Ascending aorta (tissue), 2 donors: ENCODE measurements at regions not wholly inside any gene's neighbourhood (a gene's known extent, or its start where the extent isn't known, plus 50 kb on each side); places are given as distances from the start of the nearest gene placed in this dataset.
"Not testable (repeated sequence)": the region's sequence is repeated elsewhere in the genome, so short reads cannot be mapped to it uniquely, and the experiment has no call there.

Experiments used
- DNase-seq, 2 donors: peaks; one replicate each; pipeline ENCODE4 v3.0.0-alpha.2; 2019; ENCODE audit warnings: low spot score in 2 of 2
- H3K27ac ChIP-seq, 2 donors: fragments of 200-600 bp; sonication (generic); one replicate each; pipeline ENCODE4 v1.5.1; 2016 to 2017; ENCODE audit warnings: mild to moderate bottlenecking in 1 of 2
- H3K27me3 ChIP-seq: fragments of 200-600 bp; sonication (generic); one replicate; pipeline ENCODE4 v1.5.1; 2017
- H3K36me3 ChIP-seq, 2 donors: fragments of 200-600 bp; sonication (generic); one replicate each; pipeline ENCODE4 v1.5.1; 2016
- H3K4me1 ChIP-seq, 2 donors: fragments of 200-600 bp; sonication (generic); one replicate each; pipeline ENCODE4 v1.5.1; 2016 to 2017; ENCODE audit warnings: mild to moderate bottlenecking in 1 of 2
- H3K4me3 ChIP-seq, 2 donors: fragments of 200-600 bp; sonication (generic); one replicate each; pipeline ENCODE4 v1.5.1; 2016 to 2017; ENCODE audit warnings: mild to moderate bottlenecking in 1 of 2
- H3K9me3 ChIP-seq, 2 donors: fragments of 200-600 bp; sonication (generic); one replicate each; pipeline ENCODE4 v1.5.1; 2016
- intact Hi-C: fragments of 100-400 bp; cut with DNase I; formaldehyde crosslinking; loops from one replicate; pipeline ENCODE4 v1.15.1; 2023
- TF ChIP-seq, protein P1 (sequence below), 3 experiments: fragments of 200-600 bp in 2 of 3; fragments of 450-650 bp in 1 of 3; sonication (generic) in 2 of 3; IDR thresholded peaks; one replicate each; pipeline ENCODE4 v1.5.1; 2016 to 2019; ENCODE audit warnings: antibody characterized with exemption in 3 of 3, mild to moderate bottlenecking in 1 of 3, moderate library complexity in 1 of 3

DNA sequence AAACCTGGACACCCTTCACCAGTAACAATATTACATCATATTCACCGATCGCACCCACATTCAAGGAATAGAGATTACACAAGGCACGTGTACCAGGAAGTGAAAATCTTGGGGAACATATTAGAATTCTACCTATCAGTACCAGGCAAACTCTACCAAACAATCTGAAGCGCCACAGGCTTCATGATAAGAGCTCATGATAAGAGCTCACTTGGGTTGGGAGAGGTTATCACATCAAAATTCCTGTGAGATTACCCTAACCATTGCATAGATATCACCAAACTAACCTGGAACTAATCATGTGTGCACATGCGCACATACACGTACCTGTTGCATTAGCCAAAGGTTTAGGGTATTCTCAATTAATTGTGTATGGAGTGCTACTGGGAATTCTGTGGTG is 1861.3 kb downstream of the PCDH9 start:
- no peaks in the 10 kb centered on the region for H3K36me3 ChIP-seq
- intact Hi-C loops = no loop called here

DNA sequence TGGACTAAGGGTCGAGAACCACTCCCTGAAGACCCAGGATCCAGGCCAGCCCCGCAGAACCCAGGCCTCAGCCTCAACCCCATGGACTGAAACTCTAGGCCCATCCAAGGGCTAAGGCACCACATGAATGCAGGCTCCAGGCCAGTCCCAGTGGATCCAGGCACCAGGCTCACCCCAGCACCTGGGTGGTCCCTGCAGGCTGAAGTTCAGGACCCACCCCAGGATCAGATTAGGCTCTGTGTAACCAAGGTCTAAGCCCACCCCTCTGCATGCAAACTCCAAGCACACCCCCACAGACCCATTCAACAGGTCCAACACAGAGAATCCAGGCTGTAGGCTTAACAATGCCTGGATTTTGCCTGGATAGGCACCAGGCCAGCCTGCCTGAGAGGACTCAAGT is 1876.2 kb downstream of the PCDH9 start:
- peaks cover 0 to 12% of the 10 kb centered on the region in 2 donors for H3K9me3 ChIP-seq
- H3K27ac ChIP-seq = no peak overlapping the region
- intact Hi-C loops = no loop called here
- no peaks in the 10 kb centered on the region for H3K27me3 ChIP-seq
- no peak for DNase-seq
- no peaks in the 10 kb centered on the region for H3K4me1 ChIP-seq
- TF ChIP-seq, protein P1, sequence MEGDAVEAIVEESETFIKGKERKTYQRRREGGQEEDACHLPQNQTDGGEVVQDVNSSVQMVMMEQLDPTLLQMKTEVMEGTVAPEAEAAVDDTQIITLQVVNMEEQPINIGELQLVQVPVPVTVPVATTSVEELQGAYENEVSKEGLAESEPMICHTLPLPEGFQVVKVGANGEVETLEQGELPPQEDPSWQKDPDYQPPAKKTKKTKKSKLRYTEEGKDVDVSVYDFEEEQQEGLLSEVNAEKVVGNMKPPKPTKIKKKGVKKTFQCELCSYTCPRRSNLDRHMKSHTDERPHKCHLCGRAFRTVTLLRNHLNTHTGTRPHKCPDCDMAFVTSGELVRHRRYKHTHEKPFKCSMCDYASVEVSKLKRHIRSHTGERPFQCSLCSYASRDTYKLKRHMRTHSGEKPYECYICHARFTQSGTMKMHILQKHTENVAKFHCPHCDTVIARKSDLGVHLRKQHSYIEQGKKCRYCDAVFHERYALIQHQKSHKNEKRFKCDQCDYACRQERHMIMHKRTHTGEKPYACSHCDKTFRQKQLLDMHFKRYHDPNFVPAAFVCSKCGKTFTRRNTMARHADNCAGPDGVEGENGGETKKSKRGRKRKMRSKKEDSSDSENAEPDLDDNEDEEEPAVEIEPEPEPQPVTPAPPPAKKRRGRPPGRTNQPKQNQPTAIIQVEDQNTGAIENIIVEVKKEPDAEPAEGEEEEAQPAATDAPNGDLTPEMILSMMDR (IDR thresholded peaks at IDR 0.05) = no peak
- H3K4me3 ChIP-seq = no peak overlapping the region
- H3K36me3 ChIP-seq = no peaks in the 10 kb centered on the region

More for the DNA sequence above, 1861.3 kb downstream of the PCDH9 start:
- H3K4me3 ChIP-seq = no peak overlapping the region
- no peak for DNase-seq
- no peaks in the 10 kb centered on the region for H3K9me3 ChIP-seq
- TF ChIP-seq, protein P1 (IDR thresholded peaks at IDR 0.05) = no peak
- H3K27me3 ChIP-seq = no peaks in the 10 kb centered on the region
- no peaks in the 10 kb centered on the region for H3K4me1 ChIP-seq
- H3K27ac ChIP-seq = no peak overlapping the region

DNA sequence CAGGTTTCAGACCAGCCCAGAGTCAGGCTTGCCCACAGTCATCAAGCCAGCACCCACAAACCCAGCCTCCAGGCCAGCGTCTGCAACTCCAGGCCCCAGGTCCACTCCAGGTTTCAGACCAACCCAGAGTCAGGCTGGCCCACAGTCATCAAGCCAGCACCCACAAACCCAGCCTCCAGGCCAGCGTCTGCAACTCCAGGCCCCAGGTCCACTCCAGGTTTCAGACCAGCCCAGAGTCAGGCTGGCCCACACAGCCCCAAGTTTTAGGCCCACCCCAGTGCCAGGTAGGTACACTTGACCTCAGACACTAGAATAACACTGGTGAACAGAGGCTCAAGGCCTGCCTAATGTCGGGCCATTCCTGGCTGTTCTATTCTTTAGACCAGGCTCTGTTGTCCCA is 1877.0 kb downstream of the PCDH9 start:
- H3K36me3 ChIP-seq, H3K4me1 ChIP-seq, H3K27me3 ChIP-seq, H3K27ac ChIP-seq, intact Hi-C loops, H3K4me3 ChIP-seq, DNase-seq: not testable (repeated sequence)
- peaks cover 0 to 12% of the 10 kb centered on the region in 2 donors for H3K9me3 ChIP-seq

DNA sequence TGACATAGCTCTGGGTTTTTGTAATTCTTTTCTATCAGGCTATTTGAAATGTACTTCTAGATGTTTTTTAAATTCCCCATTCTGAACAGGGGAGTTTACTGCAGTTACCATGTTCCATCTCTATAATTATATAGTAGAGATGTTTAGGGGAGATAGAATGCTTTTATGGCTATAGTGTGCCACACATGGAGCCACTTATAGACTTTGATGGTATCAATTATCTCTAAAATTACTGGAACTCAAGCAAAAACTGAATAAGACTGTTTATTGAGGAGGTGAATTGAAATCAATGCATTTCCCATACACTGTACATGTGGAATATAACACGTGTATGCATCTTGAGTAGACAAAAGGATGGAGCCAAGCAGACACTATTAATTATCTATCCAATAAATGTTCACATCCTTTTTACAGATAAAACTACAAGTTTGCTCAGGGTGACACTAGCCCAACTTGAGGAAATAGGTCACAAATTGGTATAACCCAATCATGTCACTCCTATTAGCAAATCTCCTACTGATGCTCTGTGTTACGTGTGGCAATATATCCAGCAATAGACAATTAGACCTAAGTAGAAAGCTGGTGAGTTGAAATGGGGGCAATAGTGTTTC is 1882.6 kb downstream of the PCDH9 start:
- H3K27ac ChIP-seq = no peak overlapping the region
- H3K9me3 ChIP-seq = no peaks in the 10 kb centered on the region
- H3K4me3 ChIP-seq = no peak overlapping the region
- no peak for DNase-seq
- no peaks in the 10 kb centered on the region for H3K27me3 ChIP-seq
- H3K4me1 ChIP-seq = no peaks in the 10 kb centered on the region
- H3K36me3 ChIP-seq = no peaks in the 10 kb centered on the region
- intact Hi-C loops = no loop called here
- TF ChIP-seq, protein P1 (IDR thresholded peaks at IDR 0.05) = no peak

DNA sequence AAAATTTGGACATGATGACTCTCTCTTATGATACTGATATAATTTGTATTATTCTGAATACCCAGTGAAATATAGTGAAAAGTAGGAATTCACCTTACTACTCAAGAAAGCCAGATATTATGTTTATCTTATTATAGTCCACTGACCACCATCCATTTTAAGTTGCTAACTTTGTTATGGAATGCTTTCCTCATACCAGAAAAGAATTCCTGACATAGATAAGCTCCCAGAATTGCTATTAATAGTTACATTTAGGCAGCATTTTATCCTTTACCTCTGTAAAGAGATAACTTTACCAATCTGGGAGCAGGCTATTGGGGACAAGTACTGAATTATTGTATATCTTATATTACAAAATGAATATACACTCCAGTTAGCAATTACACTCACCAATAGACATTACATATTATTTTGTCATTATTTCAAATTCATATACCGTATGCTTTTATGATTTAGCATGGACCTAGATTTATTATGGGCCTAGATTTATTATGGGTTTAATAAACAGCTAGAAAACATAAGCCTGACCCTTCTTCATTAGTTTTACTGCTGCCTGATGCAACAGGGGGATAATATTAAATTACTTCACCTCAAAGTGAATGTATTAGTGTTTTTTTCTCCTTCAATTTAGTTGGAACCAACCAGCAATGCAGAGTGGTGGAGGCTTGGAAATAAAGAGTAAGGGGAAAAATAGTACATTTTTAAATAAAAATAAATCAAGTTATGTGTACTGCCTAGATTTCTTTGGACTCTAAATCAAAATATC is 1886.1 kb downstream of the PCDH9 start:
- Histone ChIP-seq H3K27ac (no peak overlapping the region), H3K4me1 (no peaks in the 10 kb centered on the region), H3K27me3 (no peaks in the 10 kb centered on the region), H3K36me3 (no peaks in the 10 kb centered on the region), H3K4me3 (no peak overlapping the region), H3K9me3 (no peaks in the 10 kb centered on the region)
- intact Hi-C loops = no loop called here
- TF ChIP-seq, protein P1 (IDR thresholded peaks at IDR 0.05) = no peak
- DNase-seq = no peak

DNA sequence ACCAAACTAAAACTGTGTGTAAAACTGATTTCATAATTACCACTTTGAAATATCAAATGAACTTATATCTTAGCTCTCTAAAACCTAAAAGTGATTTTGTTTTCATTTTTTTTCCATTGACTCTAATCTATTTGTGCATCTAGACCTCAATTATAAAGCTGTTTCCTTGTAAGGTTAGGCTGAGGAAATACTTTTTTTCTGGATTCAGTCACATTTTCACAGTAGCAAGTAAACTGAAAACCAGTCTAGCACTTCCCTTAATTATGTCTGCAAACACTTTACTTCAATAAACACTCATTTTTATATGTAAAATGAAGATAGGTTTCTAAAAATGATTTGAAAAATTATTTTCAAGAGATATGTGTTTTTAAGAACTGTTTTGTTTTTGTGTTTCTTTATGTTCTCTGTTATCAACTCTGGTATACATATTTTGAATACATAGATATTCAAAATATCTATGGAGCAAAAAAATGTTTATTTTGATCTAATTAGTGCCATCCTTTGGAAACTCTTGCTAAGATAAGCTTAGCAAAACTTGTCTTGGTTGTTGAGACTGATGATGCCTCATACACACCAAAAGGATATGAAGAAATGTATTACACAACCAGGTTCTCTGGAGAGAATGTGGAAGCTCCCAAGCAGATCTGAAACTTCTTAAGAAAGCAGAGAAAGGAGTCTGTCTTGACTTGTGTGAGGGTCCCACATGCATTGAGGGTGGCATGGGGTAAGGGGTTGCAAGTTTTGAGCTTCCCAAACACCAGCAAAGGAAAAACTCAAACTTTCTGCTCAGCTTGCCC is 1887.4 kb downstream of the PCDH9 start:
- H3K9me3 ChIP-seq = no peaks in the 10 kb centered on the region
- H3K27ac ChIP-seq = no peak overlapping the region
- H3K4me3 ChIP-seq = no peak overlapping the region
- H3K27me3 ChIP-seq = no peaks in the 10 kb centered on the region
- no peaks in the 10 kb centered on the region for H3K36me3 ChIP-seq
- TF ChIP-seq, protein P1 (IDR thresholded peaks at IDR 0.05) = no peak
- H3K4me1 ChIP-seq = no peaks in the 10 kb centered on the region
- no peak for DNase-seq
- intact Hi-C loops = no loop called here
